Dedifferentiated amniotic fluid mesenchymal stem cell (primary cell): ENCODE measurements at regions not wholly inside any gene's neighbourhood (a gene's known extent, or its start where the extent isn't known, plus 50 kb on each side); places are given as distances from the start of the nearest gene placed in this dataset.

Experiments used
- DNase-seq: peaks from one replicate; pipeline ENCODE4 v3.0.0-alpha.2; 2016; ENCODE audit errors: extremely low spot score

DNA sequence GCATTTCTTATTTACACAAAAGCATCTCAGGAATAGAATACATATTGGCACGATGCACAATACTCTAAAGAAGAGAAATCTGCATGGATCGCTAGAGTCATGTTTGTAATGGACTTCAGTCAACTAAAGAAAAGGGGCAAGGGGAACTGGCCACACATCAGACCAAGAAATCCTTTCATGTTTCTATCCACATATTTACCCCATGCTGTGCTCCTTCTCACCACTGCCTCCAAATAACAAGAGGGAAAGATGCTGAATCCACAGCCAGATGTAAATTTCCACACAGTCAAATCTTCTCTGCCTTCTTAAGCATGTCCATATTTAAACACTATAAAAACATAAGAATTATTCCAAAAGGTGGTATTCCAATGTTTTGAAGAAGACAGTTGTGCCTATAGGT, 67.6 kb downstream of the COX18 start:
- no peak for DNase-seq

DNA sequence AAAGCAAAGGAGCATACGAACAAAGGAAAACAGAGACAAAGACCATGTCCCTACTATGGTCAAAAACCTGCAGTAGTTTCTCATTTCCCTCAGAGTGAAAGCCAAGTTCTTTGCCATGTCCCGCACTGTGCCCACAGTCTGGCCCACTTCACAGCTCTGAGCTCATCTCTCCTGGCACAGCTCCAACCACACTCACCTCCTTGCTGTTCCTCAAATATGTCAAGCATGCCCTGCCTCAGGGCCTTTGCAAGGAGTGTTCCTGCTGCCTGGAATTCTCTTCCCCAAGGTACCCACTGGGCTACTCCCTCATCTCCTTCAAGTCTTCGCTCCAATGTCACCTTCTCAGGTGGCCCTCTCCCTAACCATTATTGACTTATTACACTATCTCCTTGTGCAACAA, 72.1 kb downstream of the COX18 start:
- DNase-seq: no peak

DNA sequence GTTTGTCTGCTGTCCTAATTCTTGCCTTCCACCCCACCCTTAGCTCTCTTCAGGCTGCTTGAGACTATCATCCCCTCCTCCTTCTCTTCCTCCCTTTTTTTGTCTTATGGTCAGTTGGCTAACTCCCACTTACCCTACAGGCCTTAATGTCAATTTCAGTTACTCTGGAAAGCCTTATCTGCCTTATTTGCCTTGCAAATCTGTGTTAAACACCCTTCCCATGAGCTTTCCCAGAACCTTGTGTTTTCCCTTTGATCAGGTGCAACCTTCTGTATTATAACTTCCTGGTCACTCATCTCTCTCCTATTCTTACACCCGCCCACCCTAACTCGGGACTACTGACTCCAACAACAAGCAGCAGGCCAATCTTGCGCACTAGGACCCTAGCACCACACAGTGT, 74.8 kb downstream of the COX18 start:
- DNase-seq: no peak

DNA sequence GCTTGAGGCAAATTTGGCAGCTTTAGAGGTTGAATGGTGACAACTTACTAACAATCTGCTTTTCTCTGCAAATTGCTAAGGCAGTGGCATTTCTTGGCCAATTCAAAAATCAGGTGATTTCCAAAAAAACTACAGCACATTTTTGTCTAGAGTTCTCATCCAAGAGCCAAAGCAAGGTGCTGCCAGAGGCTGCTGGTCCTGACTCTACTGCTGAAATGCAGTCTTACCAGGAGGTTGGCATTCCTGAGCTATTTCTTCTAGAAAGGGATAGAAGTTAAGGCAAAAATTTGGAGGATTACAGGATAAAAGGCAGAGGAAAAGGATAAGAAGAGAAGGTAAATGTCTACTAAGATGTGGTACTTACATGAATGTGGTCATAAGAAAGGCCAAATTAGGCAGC, 75.6 kb downstream of the COX18 start:
- no peak for DNase-seq

DNA sequence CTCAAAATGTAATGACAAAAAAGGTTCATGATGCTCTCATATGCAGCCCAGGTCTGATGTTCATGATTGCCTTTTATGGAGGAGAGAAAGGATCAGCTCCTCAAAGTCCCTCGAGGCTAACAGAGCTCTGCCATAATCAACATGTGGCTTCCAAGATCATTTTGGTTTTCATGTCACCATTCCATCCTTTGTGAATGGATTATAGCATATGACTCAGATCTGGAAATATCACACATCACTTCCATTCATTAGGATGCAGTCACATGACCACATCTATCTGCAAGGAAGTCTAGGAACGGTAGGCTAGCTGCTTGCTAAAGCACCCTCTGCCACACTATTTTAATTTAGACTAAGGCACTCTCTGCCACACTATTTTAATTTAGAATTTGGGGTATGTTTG, 77.6 kb downstream of the COX18 start:
- DNase-seq: no peak

DNA sequence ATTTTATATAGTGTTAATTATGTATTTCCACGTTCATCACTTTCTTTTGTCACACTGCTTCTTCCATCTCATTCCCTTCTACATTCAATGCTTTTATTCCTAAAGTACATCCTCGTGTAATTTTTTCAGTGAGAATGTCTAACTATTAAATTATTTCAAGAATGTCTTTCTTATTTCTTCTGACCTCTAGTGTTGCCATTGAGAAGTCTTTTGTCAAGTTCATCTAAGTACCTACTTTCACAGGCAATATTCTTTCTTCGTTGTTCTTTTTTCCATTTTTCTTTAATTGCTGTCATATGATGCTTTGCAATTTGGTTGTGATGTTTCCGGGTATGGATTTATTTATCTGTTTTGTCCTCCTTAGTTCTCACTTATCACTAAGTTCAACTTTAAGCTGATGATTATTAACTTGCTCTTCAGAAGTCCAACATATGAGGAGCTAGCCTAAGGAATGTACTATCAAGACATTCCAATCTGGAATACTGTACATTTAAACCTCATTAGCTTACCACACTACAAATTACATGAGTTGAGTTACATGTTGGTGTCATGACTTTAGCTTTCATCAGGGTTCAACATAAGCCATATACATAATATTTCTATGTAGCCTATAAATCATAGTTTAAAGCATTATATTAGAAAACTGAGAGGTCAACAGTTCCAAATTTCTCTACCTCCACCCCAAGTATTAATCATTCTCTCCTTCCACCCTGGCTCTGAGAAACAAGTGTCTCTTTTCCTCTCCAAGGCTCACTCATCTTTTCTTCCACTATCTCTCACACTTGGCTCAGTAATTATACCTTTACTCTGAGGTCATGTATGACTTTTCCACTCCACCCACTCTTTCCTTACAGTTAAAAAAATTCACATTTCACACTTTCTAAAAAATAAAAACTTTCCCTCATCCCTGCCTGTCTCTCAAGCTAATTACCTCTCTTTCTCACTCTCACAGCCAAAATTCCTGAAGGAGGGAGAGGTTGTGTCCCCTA, 81.5 kb downstream of the COX18 start:
- DNase-seq: no peak

DNA sequence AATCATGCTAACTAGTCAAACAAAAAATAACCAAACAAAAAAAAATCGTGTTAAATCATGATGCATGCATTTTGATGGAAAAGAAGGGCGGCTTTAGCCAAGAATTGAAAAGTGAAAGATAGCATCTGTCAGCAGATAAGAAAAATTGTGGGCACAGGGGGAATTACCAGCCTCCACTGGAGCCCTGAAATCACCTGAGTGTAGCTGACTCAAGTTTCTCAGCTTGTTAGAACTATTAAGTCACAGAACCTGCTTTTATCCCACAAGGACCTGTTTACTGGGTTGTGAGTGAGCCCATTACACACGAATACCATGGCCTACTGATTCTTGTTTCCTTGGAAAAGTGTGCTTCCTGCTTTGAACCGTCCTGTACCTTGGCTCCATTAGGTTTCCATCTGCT, 85.2 kb downstream of the COX18 start:
- no peak for DNase-seq

DNA sequence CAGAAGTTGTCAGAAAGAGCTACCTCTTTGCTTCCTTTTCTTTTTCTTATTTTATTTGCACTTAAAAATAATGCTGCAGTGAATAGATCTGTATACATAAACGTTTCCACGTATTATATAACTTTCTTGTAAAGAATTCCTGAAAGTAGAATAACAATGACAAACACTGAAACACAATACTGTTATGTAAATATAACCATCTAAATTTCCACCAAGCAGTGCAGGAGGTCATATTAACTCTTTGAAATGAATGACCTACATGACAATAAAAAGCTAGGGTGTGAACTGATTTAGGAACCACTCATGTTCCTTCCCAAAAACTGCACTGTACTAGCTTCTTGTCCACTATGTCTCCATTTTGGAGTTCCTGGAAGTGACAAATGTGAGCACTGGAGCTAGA, 85.8 kb downstream of the COX18 start:
- DNase-seq: no peak

DNA sequence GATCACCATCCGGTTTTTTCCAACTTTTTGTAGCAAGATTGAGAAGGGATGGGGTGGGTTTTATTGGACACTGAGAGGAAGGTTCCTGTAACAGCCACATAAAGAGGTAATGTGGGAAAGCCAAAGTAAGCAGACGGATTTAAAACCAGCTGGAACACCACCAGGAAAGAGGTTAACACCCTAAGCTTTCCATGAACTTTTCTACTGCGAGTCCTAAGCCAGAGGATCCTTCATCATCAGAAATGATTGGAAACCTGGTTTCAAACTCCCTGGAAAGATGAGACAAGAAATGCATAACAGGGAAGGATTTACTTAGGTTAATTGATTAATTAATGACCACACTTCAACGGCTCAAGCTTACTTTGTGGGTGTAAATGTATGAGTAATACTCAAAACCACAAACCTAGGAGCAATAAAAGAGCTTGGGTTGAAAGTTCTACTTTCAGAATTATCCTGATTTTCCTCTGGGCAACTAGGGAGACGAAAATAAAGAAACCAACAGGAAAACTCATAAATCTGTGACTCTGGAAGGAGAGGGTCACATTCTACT, 91.5 kb downstream of the COX18 start:
- DNase-seq: no peak

DNA sequence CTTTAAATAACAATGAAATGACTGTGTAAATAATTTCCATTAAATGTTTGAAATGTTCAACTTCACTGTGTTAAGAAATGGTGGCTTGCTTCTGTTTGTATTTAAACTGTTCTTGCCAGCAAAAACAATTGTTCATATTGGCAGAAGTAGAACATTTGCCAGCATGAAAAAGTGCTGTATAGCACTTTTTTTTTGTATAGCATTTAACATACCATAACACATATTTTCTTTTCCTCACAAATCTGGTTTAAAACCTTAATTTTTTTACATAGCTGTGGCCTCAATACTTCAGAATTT, 94.1 kb downstream of the COX18 start:
- peak; percentile 34 for DNase-seq

DNA sequence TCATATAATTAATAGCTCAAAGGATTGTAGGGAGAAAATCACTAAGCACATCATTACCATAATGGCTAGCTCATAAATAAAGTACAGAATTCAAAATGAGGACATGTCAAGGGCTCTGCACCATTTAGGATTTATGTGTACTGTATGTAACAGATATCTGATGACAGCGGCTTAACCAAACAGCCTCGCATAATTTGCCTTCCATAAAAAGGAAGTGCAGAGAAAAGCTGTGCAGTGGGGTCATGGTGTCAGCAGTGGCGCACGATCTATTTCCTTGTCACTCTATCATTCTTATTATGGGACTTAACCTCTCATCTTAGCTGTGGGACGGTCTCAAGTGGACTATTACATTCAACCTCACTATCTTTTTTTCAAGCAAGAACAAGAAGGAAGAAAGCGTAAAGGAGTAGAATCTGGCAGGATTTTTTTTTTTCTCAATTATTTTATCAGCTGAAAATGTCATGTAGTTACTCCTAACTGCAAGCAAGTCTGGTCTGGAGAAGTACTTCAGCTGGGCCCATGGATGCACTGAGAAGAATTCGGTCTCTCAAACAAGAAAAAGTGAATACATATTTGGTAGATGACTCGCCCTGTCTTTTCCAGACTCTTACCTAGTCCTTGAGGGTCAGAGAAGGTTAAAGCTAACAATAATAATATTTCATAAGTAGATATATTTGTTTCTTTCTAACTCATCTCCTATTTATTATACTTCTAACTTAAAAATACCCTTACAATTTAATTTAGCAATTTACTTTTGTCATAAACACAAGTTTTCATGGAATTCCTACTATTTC, 94.6 kb downstream of the COX18 start:
- no peak for DNase-seq

DNA sequence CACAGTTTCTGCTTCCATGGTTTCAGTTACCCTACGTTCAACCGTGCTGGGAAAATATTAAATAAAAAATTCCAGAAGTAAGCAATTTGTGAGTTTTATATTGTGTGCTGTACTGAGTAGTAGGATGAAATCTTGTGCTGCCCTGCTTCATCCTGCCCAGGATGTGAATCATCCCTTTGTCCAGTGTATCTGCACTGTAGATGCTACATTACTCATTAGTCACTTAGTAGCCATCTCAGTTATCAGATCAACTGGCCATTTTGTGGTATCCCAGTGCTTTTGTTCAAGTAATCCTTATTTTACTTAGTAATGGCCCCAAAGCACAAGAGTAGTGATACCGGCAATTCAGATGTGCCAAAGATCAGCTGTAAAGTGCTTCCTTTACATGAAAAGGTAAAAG, 97.9 kb downstream of the COX18 start:
- DNase-seq: peak; percentile 55

DNA sequence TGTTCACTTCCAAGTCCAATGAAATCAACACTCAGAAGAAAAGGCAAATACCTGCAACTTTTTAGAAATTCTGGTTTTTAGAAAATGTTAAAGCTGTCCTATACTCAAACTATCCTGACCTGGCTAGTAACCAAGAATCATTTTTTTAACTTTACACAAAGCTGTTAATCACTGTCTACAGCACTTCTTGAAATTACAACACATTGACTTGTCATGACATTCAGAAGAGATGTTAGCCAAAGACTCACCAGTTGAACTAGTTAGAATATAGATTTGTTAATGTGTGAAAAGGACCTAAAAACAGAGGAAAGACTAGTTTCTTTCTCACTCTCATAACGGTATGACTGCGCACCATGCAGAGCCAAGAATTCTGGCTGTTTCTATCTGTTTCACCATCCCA, 98.8 kb downstream of the COX18 start:
- no peak for DNase-seq

DNA sequence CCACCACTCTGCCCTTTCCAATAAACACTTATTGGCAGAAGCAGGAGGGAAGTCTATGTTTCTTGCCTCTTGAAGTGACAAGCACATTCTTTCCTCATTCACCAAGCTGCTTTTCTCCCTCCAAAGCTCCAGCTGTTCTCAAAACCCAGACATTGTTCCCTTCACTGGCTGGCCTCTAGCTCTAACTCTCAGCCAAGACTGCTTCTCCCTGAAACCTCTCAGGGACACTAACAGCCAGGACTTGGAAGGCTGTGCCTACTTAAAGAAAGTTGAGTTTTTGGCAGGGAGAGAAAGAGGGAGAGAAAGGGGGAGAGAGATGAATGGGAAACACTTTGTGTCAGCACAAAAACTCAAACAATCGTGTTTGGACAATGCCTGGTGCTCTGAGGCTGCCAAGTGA, 99.5 kb downstream of the COX18 start:
- DNase-seq: no peak

DNA sequence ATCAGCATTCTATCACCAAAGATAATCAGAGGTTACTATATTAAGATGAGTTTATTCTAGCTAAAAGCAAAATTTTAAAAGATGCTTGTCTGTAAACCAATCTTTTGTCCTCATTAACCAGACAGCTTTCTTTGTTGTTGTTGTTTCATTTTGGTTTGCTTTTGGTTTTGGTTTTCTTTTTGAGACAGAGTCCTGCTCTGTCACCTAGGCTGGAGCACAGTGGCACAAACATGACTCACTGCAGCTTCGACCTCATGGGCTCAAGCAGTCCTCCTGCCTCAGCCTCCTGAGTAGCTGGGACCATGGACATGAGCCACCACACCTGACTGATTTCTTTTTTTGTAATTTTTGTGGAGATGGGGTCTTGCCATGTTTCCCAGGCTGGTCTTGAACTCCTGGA, 102.9 kb downstream of the COX18 start:
- DNase-seq: no peak

DNA sequence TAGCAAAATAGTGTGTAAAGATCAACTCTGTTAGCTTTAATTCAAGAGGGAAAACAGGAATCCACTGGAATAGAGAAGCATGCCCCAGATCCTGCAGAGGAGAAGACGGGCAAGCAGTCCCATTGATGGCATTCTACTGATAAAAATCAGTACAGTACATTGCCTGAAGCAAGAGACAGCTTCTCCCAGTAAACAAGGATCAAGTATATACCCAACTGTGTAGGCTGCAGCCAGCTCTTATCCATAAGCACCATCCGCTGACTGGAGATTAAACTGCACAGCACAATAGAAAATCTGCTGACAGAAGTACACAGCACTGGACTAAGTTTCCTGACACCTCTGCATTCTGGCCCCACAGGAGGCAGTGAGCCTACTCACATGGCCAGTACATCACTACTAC, 110.1 kb downstream of the COX18 start:
- DNase-seq: no peak

DNA sequence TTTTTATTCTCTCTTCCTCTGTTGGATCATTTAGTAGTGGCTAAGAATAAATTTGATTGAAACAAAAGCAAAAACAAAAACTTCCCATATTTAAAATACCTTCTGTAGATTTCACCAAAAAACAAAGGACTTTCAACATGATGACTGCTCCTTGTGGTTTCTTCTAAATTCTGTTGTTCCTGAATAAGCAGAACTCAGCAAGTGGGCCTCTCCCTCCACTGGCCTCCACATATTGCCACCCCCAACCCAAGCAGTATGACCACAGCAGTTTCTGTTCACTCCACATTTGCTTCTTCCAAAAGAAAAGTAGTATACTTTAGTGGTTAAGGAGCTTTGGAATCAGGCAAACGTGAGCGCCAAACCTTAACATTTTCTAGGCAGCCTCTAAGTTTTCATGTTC, 114.7 kb downstream of the COX18 start:
- DNase-seq: no peak

DNA sequence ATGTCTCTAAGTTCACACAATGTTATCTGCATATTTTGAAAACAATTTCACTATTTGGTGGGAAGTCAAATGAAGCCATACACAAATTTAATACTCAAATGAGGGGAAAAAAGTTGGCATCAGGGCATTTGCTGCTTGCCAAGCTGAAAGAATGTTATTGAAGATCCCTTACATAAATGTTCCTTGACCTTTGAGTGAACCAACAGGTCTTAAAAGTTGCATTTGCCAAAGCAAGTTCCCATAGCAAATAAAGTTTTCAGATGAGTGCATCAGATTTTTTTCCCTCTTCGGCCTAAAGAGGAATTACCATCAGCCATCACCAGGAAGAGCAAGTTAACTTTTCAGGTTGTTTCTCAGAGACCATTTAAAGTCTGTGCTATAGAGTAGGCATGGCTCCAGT, 115.9 kb downstream of the COX18 start:
- DNase-seq: no peak

DNA sequence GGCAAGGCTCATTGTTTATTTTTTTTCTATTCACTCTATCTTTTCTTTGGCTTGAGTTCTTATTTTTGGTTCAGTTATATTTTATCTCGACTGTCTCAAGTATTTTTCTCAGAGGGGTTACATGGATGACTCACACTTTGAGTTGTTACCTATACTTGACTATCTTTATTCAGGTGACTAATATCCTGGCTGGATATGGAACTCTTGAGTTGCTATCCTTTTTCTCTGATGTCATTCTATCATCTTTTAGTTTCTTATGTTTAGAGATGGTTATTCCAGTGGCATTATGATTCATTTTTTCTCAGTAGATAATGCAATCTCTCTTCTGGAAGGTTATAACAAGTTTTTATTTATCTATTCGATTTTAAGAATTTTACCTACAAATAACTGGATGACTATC, 117.9 kb downstream of the COX18 start:
- no peak for DNase-seq

DNA sequence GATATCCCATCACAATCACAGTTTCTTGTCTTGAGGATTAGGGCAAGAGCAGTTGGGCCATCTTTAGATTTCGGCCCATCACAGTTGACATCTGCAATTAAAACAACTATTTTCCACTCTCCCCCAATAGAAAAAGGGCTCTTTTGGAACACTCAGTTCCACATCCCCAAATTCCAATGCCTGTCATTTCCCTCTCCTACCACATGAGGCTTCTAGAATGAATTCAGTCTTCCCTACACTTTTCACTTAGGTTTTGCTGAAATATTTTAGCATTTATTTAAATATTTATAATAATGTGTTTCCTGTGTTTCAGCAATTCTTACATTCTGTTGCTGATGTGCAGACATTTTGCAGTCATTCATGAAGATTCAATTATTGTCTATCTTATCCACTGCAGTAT, 118.4 kb downstream of the COX18 start:
- DNase-seq: no peak

DNA sequence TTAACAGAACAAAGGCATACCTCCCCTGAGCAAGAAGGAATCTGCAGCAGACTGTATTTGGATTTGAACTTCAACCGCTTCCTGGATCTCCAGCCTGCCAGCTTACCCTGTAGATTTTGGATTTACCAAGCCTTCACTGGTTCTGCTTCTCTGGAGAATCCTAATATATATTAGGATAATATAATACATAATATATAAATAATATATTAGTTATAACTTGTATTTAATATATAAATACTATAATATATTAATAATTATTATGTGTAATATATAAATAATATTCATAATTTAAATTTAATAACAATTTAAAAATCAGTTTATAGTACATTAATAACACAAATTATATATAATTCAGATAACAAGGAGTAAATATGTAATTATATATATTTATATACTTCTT, 121.4 kb downstream of the COX18 start:
- DNase-seq: no peak

DNA sequence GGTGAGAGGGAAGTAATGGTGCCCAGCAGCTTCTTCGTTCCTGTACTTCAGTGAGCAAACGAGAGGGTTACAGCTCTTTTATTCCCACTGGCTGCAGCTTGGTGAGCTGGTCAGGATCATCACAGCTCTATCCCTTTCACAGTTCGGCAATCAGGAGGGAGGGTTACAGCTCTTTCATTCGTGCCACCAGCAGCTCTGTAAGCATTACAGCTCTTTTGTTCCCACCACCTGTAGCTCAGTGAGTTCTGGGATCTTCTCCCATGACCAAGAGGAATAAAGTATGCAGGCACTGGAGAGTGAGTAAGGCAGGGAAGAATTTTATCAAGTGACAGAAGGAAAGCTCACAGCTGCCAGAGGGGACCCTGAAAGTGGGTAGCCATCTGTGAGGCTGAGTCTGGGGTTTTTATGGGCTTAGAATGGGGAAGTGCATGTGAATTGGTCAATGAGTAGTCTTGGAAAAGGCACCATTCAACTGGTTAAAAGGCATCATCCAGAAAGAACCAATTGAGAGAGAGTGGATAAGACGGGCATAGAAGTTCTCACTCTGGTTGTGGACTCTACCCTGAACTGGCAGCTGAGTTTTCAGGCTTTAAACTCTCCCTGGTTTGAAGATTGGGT, 123.7 kb downstream of the COX18 start:
- DNase-seq: no peak

DNA sequence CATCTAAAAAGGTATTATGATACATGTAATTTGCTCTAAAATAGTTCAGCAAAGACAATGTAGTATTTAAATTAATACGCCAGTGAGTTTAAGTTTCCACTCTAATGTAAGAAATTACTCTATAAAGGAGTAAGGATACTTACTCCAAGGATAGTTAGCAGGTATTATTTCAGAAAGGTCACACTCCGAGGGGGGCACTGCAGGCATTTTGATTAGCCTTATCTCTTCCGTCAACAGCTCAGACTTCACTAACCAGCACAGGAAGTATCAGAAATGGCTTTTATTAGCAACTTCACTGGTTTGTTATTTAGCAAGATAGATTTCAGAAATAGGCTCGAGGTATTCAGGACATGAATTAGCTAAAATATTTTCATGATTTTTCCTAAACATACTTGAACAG, 127.0 kb downstream of the COX18 start:
- no peak for DNase-seq
